Fibroblast of pulmonary artery (primary cell): ENCODE measurements at regions not wholly inside any gene's neighbourhood (a gene's known extent, or its start where the extent isn't known, plus 50 kb on each side); places are given as distances from the start of the nearest gene placed in this dataset.

Experiments used
- DNase-seq: peaks from one replicate; pipeline ENCODE4 v3.0.0-alpha.2; 2010; ENCODE audit warnings: low read depth
- H3K4me3 ChIP-seq: replicated peaks from 2 replicates; pipeline ENCODE4 v1.5.1; 2011; ENCODE audit warnings: low read depth, mild to moderate bottlenecking, control low read depth, low read length, moderate library complexity
- CTCF ChIP-seq: IDR thresholded peaks from 2 replicates; pipeline ENCODE4 v1.5.1; 2011; ENCODE audit warnings: mild to moderate bottlenecking, control low read depth, low read length, inconsistent platforms; ENCODE audit errors: missing control alignments

GRCh38 chr1:60963167-60963940 is 119.0 kb upstream of the NFIA start:
- no peak for TF ChIP-seq CTCF
- H3K4me3 ChIP-seq: no peak overlapping the region
- DNase-seq: no peak

DNA sequence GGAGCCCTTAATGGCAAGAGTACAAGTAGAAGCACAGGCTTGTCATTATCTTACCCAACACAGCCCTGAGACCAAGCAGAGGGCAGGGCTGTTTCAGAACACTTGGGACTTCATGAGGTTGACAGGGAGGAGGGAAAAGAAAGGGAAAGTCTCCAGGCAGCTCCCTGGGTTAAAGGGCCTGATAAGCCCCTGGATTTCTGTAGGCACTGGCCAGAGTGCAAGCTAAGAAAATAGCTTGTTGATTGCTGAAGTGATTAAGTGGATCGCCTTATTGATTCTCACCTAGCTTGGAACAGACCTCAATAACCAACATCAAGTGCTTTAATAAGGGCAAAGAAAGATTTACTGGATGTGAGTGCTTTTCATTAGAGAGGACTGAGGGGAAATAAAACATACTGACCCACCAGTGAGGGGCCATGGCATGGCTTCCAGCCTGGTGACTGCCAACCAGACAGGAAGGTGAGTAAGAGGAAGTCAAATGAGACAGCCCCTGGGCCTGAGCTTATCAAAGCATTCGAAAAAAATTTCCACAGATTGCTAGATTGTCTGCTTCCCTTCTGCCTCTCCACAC is 121.4 kb upstream of the NFIA start:
- TF ChIP-seq CTCF: no peak
- DNase-seq: peak; percentile 44
- H3K4me3 ChIP-seq: no peak overlapping the region

DNA sequence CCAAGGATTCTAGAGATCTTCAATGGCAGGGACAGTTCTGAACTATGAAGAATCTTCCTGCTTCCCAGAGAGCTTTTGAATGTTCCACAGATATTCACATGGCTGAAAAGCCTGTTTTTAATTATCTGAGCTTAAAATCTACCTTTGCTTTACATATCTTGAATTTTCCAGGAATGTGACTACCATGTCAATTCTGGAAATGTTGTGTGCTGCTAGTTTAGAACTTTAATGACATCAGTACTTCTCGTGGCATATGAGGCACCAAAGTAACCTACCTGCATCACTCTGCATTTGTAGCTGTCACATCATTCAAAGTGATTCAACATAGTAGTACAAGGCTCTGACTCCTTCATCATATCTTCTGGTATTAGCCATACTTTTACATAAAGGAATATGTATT is 122.7 kb upstream of the NFIA start:
- DNase-seq: no peak
- no peak for TF ChIP-seq CTCF
- no peak overlapping the region for H3K4me3 ChIP-seq

- TF ChIP-seq CTCF: no peak
- no peak for DNase-seq
- H3K4me3 ChIP-seq: no peak overlapping the region
These were observed 124.4 kb upstream of the NFIA start for GRCh38 chr1:60958001-60958400.

GRCh38 chr1:60956520-60956919 is 125.8 kb upstream of the NFIA start:
- no peak overlapping the region for H3K4me3 ChIP-seq
- DNase-seq: no peak
- no peak for TF ChIP-seq CTCF

DNA sequence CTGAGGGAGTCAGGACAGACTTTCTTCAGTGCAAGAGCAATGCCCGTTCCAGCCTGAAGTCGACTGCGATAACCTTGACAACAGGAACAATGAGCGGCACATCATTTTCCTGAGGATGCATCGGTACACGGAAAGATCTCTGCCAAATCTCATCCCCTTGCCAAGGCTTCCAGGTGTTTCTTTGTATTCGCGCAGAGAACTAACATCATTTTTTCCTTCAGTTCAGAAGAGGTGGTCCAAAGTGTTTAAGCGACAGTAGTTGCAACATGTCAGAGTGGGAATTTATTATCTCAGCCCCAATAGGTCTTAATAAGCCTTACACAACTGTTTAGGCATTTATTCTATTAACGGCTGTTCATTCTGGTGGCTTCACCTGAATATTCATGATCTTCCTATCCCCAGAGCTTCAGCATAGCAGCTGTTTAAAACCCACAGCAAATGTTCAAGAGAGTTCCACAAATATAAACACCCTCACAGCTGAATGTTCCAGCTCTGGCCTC is 129.7 kb upstream of the NFIA start:
- H3K4me3 ChIP-seq: no peak overlapping the region
- TF ChIP-seq CTCF: no peak
- no peak for DNase-seq
